Gastrocnemius medialis (tissue), 4 donors: ENCODE measurements at regions not wholly inside any gene's neighbourhood (a gene's known extent, or its start where the extent isn't known, plus 50 kb on each side); places are given as distances from the start of the nearest gene placed in this dataset.
"Not testable (repeated sequence)": the region's sequence is repeated elsewhere in the genome, so short reads cannot be mapped to it uniquely, and the experiment has no call there.

Source experiments
- ATAC-seq, 2 donors: fragments of 150-250 bp; one replicate each; pipeline ENCODE4 v1.9.1; 2016
- DNase-seq, 2 donors: peaks; one replicate each; pipeline ENCODE4 v3.0.0-alpha.2; 2019
- H3K27ac ChIP-seq, 4 donors: fragments of 200-600 bp; sonication (generic); 1 replicate in 1 of 4; 2 replicates in 3 of 4; pipeline ENCODE4 v1.5.1; 2016 to 2018; ENCODE audit warnings: mild to moderate bottlenecking in 2 of 4, moderate library complexity in 1 of 4
- H3K27me3 ChIP-seq, 3 donors: fragments of 200-600 bp; sonication (generic) in 2 of 3; 1 replicate in 1 of 3; 2 replicates in 2 of 3; pipeline versions ENCODE4 v1.5.1 to v1.6.0; 2016 to 2019; ENCODE audit warnings: mild to moderate bottlenecking in 1 of 3, moderate library complexity in 1 of 3
- H3K36me3 ChIP-seq, 2 donors: fragments of 200-600 bp; sonication (generic) in 1 of 2; one replicate each; pipeline ENCODE4 v1.5.1; 2017 to 2018
- H3K4me1 ChIP-seq, 2 donors: fragments of 200-600 bp; sonication (generic) in 1 of 2; one replicate each; pipeline ENCODE4 v1.5.1; 2016 to 2017; ENCODE audit warnings: mild to moderate bottlenecking in 2 of 2
- H3K4me3 ChIP-seq, 4 donors: fragments of 200-600 bp; sonication (generic) in 3 of 4; 1 replicate in 1 of 4; 2 replicates in 3 of 4; pipeline ENCODE4 v1.5.1; 2016 to 2019; ENCODE audit warnings: mild to moderate bottlenecking in 2 of 4
- H3K9me3 ChIP-seq, 3 donors: fragments of 200-600 bp; sonication (generic) in 2 of 3; 1 replicate in 1 of 3; 2 replicates in 2 of 3; pipeline ENCODE4 v1.5.1; 2016 to 2019
- CTCF ChIP-seq, 5 experiments: fragments of 450-650 bp in 3 of 5; fragments of 200-600 bp in 2 of 5; sonication (generic) in 2 of 5; IDR thresholded peaks in 4 of 5; conservative IDR thresholded peaks in 1 of 5; 1 replicate in 4 of 5; 2 replicates in 1 of 5; pipeline ENCODE4 v1.5.1; 2016 to 2019; ENCODE audit warnings: antibody characterized with exemption in 5 of 5, mild to moderate bottlenecking in 3 of 5, moderate library complexity in 3 of 5
- POLR2A ChIP-seq, 2 donors: fragments of 450-650 bp; IDR thresholded peaks; one replicate each; pipeline ENCODE4 v1.6.1; 2017; ENCODE audit warnings: antibody characterized with exemption in 2 of 2, mild to moderate bottlenecking in 2 of 2, moderate library complexity in 2 of 2
- in situ Hi-C, 4 donors: fragments of 200-750 bp; cut with MboI; loops; one replicate each; pipeline versions ENCODE4 v1.15.0 to v1.8.0; 2017; ENCODE audit warnings: low sequenced_read_pairs in 4 of 4
- intact Hi-C: fragments of 100-400 bp; cut with DNase I; formaldehyde crosslinking; loops from one replicate; pipeline ENCODE4 v1.15.1; 2023; ENCODE audit warnings: low total_unique reads

- Histone ChIP-seq H3K4me3 (no peak overlapping the region), H3K27ac (no peak overlapping the region), H3K4me1 (no peaks in the 10 kb centered on the region), H3K36me3 (no peaks in the 10 kb centered on the region), H3K9me3 (no peaks in the 10 kb centered on the region), H3K27me3 (no peaks in the 10 kb centered on the region)
- ATAC-seq (no peak), DNase-seq (no peak)
- TF ChIP-seq POLR2A (IDR thresholded peaks at IDR 0.05) (no peak), CTCF (IDR thresholded peaks at IDR 0.05 in 4 of 5, conservative IDR thresholded peaks at IDR 0.05 in 1 of 5) (no peak)
- in situ Hi-C loops (no loop called here), intact Hi-C loops (no loop called here)
Observed at GRCh38 chr3:182519569-182519968, 273.7 kb upstream of the ATP11B start.

DNA sequence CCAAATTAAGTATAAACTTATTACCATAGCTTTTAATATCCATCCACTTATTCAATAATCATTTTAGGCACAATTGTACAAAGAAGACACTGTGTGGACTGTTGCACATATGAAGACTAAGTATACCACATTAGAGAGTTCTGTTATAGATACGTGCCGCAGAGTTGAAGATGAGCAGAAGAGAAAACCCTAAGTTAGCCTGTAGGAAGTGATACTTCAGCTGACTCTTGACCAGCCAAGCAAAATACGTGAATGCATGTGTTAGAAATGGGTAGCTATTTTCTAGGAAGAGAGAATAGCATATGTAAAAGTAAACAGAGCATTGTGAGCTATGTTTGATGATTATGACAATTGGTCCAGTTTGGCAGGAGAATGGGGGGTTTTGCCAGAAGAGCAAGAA, 272.0 kb upstream of the ATP11B start:
- intact Hi-C loops: no loop called here
- DNase-seq (no peak), ATAC-seq (no peak)
- Histone ChIP-seq H3K9me3 (no peaks in the 10 kb centered on the region), H3K27ac (no peak overlapping the region), H3K4me3 (no peak overlapping the region), H3K4me1 (no peaks in the 10 kb centered on the region), H3K27me3 (no peaks in the 10 kb centered on the region), H3K36me3 (no peaks in the 10 kb centered on the region)
- no peak for TF ChIP-seq POLR2A (IDR thresholded peaks at IDR 0.05)
- TF ChIP-seq CTCF (IDR thresholded peaks at IDR 0.05 in 4 of 5, conservative IDR thresholded peaks at IDR 0.05 in 1 of 5): no peak
- in situ Hi-C loops: no loop called here

- ATAC-seq, H3K4me3 ChIP-seq, H3K9me3 ChIP-seq, H3K4me1 ChIP-seq, intact Hi-C loops, H3K36me3 ChIP-seq, H3K27ac ChIP-seq, DNase-seq, H3K27me3 ChIP-seq, in situ Hi-C loops: not testable (repeated sequence)
Observed at GRCh38 chr3:182523424-182523823, 269.9 kb upstream of the ATP11B start.

- Histone ChIP-seq H3K4me3 (no peak overlapping the region), H3K9me3 (no peaks in the 10 kb centered on the region), H3K27me3 (no peaks in the 10 kb centered on the region), H3K27ac (no peak overlapping the region), H3K4me1 (no peaks in the 10 kb centered on the region), H3K36me3 (no peaks in the 10 kb centered on the region)
- in situ Hi-C loops: no loop called here
- intact Hi-C loops: no loop called here
- no peak for DNase-seq
- TF ChIP-seq POLR2A (IDR thresholded peaks at IDR 0.05): no peak
- no peak for TF ChIP-seq CTCF (IDR thresholded peaks at IDR 0.05 in 4 of 5, conservative IDR thresholded peaks at IDR 0.05 in 1 of 5)
- no peak for ATAC-seq
Observed at GRCh38 chr3:182523836-182524235, 269.5 kb upstream of the ATP11B start.

- Histone ChIP-seq H3K9me3 (no peaks in the 10 kb centered on the region), H3K36me3 (no peaks in the 10 kb centered on the region), H3K27ac (no peak overlapping the region), H3K4me1 (no peaks in the 10 kb centered on the region), H3K4me3 (no peak overlapping the region), H3K27me3 (no peaks in the 10 kb centered on the region)
- intact Hi-C loops: no loop called here
- ATAC-seq (no peak), DNase-seq (no peak)
- TF ChIP-seq POLR2A (IDR thresholded peaks at IDR 0.05): no peak
- TF ChIP-seq CTCF (IDR thresholded peaks at IDR 0.05 in 4 of 5, conservative IDR thresholded peaks at IDR 0.05 in 1 of 5): no peak
- in situ Hi-C loops: no loop called here
Observed at GRCh38 chr3:182524711-182525401, 268.4 kb upstream of the ATP11B start.
